ENCODE measurements at regions not wholly inside any gene's neighbourhood (a gene's known extent, or its start where the extent isn't known, plus 50 kb on each side); places are given as distances from the start of the nearest gene placed in this dataset.

DNA sequence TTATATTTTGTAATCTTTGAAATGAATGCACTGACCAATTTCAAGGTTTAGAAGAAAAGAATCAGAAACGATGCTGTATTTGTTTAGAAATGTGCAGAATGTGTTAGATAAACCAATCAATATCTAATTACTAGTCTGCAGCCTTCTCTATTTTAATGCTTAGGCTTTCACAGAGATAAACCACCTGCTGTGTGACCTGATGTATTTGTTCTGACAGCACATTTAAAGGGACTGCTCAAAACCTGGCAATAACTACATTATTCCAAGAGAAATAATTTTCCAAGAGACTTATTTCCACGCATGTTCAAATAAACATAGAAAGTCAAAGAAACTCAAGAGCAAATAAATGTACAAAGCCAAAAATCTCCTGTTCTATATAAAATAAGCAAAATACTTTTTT is 641.6 kb upstream of the PCDH20 start:
- DNase-seq, result no peak

DNA sequence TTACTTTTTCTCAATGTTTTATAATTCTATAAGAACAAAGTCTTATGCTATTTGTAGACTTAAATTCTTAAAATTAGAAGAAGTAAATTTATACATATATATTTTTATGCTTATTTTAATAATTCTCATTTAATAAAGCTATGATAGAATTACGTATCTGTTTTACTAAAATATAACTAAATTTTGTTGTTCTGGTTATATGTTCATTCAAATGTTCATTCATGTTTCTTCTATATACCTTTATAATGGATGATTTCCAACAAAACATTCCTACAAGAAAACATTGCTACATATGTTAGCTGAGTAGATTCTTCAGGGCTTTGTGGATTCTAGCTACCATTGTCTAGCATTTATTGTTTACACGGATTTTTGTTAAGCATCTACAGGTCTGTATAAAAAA is 634.3 kb upstream of the PCDH20 start:
- no peak for DNase-seq

DNA sequence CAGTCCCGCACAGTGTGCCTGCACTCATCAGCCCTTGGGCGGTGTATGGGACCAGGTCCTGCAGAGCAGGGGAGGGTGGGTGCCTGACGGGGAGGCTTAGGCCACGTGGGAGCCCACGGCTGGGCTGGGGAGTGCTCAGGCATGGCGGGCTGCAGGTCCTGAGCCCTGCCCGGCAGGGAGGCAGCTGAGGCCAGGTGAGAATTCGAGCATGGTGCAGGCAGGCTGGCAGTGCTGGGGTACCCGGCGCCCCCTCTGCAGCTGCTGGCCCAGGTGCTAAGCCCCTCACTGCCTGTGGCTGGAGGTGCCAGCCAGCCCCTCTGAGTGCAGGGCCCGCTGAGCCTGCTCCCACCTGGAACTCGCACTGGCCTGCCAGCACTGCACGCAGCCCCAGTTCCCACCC is 630.9 kb upstream of the PCDH20 start:
- no peak for DNase-seq

DNA sequence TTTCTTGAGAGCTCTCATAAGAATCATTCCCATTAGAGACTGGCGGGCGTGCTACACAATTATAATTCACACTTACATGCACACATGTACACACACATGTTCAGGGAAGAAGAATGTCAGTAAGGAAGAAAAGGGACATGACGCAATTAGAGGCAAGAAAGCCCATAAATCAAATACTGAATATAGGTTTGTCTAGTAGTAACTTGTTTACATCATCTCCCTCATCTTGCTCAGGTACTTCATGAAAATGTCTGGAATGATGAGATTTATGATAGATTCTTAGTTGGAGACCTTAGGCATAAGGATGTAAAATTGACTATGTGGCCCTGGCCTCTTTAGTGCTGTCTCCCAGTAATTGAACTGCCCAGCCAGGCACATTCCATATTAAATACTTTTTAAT is 628.0 kb upstream of the PCDH20 start:
- DNase-seq, result no peak

DNA sequence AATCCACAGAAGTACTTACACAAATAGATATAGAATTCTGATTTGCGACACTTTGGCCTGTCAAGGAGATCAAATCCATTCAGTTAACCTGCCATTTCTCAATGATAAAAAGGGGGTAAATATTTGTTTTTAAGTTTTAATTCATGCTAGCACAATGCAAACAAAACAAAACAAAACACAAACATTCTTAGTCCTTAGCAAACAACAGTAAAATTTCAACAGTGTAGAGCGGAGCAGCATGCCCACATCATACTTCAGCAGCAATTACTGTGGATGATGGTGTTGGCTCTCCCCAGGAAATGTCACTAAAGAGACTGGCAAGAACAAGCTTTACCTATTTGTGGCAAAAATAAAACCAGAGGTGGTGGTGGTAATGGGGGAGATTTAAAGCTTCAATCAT is 625.2 kb upstream of the PCDH20 start:
- no peak for DNase-seq

DNA sequence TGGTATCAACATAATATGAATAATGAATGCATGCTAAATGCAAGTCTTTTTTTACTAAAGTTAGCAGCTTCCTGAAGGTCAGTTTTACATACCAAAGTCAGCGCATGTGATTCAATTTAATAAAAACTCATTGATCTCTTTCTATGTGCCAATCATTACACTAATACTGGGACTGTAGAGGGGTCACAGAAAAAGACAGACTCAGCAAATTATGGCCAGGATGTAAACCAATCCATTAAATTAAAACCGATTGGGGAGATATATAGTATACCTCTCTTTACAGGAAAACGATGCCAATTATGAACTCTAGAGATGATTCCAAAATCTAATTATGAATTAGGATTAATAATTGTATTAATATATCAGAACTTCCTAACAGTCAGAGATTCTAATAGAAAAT is 624.4 kb upstream of the PCDH20 start:
- DNase-seq, result no peak

DNA sequence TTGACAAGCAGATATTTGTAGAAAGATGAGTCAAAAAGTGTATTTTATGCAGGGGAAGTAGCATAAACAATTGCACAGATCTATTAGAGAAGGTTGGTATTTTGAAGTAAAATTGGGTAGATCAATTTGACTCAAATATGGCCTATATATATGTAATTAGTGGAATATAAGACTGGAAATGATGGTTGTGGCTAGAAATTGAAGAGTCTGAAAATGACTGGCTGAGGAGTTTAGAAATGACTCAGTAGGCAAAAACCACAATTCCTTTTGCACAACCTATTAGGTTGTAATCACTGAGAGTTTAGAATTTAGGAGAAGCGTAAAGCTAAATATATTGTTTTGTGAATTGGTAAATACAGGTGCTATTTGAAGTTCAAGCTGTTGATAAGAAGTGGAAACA is 622.6 kb upstream of the PCDH20 start:
- DNase-seq, result no peak

DNA sequence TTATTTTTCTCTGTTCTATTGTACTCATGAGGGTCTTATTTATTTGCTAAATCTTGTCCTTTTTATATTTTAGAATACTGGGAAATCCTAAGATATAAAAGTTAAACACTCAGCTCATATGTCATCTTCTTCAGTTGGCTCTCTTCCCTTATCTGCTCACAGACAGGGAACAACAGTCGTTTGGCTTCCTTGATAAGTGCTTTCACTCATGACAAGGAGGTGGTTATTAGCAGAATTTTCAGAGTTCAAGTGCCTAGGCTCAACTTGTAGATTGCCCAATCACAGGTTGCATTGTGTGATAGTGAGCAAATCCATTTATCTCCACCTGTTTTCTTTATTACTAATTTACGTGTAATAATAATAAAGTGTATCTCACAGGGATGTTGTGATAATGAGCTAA is 620.3 kb upstream of the PCDH20 start:
- no peak for DNase-seq

DNA sequence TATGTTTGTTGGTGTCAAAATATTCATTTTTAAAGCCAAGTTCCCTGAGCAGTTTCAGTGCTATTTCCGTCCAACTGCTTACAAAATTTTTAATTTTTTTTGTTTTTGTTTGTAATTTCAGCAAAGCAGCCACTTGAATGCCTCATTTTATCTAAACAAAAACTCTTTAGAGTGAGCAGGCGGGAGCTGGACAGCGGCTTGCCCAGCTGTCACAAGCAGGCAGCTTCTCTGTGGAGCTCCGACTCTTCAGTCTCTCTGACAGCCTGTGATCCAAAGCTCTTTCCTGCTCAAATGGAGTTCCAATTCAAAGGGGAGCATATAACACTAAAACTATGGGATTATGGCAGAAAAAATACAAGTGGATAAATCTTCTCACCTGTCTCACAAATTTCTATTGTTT is 618.3 kb upstream of the PCDH20 start:
- DNase-seq, result no peak

DNA sequence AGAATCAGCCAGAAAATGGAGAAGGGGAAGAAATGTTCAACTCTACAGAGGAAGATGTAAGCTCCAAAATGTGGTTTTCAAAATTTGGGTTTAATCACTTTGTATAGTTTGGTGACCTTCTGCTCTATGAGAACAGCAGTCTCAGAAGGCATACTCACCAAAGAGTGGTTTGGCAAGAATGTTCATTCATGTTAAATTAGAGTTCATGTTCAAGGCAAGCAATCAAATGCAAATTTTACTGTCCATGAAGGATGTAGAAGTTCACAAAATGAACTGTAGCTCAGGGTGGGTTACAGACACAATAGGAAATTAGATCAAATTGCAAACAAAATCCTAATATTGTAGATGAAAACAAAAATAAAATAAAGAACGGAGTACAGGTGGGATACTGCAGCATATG is 606.7 kb upstream of the PCDH20 start:
- no peak for DNase-seq

DNA sequence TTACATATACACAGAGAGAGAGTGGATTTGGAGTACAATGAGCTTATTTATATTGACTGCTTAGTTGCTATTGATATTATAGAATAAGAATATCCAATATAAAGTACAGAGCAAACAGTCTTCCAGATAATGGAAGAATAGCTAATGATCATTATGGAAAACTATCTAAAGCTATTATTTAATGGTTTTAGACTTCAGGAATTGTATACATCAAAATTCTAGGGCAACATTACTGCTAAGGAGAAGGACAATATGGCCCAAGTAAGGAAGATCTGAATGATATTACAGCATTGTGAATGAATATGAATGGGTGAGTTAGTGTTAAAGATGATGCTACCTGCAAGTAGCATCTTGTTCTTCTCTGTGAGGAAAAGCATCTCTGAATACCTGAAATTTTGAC is 604.2 kb upstream of the PCDH20 start:
- DNase-seq, result no peak

DNA sequence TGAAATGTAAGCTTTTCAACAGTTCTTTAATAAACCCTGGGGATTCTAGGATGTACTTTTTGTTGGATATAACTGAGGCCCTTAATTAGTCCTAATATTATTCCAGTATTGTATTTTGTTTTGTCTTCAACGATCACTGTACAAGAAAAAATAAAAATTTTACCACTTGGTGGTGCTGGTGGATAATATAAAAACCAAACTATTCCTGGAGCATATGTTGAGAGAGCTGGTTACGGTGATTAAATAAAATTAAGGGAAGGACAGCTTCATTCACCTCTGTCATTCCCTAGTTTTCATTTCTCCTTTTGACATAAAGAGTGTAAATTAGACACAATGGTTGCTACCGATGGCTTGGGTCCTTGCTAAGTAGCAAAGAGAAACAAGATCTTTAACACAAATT is 598.6 kb upstream of the PCDH20 start:
- DNase-seq, result no peak

DNA sequence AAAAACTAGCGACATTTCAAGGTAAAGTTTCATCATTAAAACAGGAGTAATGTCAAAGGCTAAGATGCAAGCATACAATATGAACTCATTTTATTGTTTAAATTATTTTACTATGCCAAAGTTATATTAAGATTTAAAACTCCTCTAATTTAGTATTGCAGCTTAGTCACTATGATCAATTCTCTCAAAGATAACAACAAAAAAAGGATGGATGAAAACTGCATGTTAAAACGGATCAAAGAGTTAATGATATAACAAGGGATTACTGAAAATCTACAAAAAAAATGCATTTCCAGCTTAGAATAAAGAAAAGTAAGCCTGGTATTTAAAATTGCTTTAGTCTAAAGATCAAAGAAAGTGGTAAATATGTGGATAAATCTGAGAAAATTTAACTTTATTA is 587.8 kb upstream of the PCDH20 start:
- no peak for DNase-seq

DNA sequence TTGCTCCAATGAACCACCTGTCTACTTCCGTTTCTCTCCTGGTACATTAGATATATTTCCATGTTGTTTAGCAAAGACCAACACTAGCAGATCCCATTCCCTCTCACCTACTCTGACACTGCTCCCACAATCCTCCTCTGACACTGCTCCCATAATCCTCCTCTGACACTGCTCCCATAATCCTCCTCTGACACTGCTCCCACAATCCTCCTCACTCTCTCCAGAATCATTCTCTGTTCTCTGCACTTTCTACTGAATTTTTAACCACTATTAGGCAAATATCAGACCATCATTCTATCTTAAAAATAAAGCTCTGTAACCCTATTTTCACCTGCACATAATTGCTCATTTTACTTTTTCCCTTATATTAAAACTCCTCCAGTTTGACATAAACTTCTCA is 578.5 kb upstream of the PCDH20 start:
- DNase-seq, result no peak

DNA sequence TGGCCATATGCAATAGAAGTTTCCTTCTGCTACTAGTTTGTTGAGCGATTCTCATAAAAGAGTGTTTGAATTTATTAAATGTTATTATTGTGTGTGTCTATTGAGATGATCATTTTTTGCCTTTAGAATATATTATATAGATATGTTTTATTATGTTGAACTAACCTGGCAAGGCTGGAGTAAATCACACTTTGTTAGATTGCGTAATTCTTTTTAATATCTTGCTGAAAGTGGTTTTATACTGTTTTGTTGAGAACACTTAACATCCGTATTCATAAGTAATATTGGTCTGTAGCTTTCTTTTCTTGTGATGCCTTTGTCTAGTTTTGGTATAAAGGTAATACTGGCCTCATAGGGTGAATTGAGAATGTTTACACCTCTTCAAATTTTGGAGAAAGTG is 574.3 kb upstream of the PCDH20 start:
- DNase-seq, result no peak

DNA sequence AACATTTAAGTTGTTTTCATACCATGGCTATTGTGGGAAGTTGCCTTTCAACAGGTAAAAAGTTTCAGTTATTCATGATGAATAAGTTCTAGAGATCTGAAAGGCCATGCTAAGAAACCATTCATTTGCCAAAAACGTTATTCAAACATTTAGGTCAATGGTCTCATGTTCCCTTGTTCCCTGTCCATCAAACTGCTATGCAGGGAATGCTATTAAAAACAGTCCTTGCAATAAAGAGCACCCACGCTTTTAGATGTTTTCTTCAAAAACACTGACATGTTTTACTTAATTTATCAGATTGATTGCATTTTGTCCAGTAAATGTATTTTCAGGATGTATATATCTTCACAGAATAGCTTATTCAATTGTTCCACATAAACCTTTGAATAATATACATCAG is 573.2 kb upstream of the PCDH20 start:
- DNase-seq, result no peak

DNA sequence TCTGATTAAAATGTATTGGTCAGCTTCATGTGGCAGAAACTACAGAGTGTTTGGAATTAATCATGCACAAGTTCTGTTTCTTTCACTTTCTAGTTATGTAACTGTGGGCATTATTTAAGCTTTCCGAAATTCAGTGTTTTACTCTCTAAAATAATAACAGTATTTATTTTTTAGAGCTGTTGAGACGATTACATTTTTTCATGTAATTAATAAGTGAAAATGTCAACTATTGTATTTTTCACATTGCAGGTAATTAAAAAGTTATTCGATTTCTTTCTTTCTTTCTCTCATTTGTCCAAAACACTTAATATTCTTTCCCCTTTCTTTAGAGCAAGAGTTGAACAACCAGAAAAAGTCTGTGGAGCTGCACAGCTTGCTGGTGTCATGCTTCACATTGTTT is 559.4 kb upstream of the PCDH20 start:
- DNase-seq, result no peak

DNA sequence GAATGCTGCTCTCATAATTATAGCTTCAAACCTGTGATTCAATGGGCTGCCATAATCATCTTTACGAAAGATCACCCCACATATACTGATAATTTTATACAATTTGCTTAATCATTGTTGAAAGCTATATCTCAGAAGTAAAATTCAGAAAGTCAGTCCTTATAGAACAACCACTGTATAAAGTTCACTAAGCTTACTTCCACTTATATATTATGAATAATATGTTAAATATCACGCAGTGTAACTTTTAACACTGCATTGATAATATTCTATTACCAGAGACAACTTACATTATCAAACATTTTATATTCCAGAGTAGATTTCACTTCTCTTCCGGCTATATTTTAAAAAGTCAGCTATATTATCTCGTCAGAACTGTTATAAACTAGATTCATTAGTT is 550.1 kb upstream of the PCDH20 start:
- DNase-seq, result no peak

DNA sequence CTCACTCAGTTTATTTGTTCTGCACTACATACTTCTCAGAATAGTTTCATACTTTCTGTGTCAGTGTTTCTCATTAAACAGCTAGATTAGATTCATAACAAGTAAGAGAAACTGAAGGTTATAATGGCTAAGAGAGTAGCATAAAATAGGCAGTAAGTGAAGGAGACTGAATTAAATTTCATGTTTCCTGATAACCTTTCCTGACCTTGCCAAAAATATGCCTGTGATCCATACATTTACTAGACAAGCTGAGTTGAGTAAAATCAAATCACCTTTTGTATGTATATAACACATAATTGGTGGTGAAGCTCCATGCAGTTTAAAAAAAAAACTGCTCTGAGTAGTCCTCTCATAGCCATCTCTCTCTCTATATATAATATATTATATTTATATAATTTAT is 545.3 kb upstream of the PCDH20 start:
- DNase-seq, result no peak

DNA sequence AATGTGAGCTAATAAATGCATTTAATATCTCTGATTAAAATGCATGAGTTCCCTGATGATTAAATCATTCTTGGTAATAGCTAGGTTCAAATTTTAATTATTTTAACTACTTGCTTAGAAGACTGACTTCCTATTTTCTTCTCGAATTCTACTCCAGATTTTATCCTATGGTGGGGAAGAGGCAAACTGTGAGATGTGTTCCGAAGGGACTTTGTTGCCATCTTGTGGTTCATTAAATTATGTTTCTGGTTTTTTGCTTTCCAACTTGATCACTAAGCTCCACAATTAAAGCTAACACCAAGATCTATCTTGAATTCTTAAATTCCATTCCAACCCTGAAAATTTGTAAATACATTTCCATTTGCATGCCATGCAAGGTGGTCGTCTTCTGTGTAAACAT is 538.4 kb upstream of the PCDH20 start:
- DNase-seq, result peak; percentile 17

DNA sequence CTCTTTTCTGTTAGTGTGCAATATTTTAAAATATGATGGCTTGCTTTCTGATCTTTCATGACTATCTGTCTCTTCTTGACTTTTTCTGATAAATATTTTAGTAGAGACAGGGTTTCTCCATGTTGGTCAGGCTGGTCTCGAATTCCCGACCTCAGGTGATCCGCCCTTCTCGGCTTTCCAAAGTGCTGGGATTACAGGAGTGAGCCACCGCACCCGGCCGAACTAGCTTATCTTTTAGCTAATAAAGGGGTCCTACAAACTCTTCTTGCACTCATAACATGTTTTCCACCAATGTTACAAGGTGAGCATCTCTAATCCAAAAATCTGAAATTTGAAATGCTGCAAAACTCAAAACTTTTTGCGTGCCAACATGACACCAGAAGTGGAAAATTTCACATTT is 535.2 kb upstream of the PCDH20 start:
- DNase-seq, result no peak

DNA sequence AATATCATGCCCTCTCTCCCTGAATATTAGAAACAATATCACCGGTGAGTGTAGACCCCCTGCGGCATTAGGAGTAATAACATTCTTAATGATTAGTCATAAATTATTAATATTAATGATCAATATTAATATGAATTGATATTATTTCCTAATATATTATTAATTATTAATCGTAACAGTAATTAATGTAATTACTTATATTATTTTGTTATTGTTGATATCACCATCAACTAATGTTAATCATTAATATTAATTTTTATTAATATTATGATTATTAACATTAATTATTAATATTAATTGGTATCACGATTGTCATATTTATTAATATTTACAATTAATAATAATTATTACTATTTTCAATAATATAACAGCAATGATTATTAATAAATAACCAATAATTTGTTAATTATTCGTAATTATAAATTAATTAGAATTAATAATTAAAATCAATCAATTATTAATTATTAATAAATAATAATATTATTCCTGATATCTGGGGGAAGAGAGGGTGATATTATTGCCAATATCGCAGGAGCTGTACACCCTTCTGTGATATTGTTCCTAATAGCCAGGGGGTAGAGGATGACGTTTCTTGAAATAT is 528.8 kb upstream of the PCDH20 start:
- DNase-seq, result no peak

DNA sequence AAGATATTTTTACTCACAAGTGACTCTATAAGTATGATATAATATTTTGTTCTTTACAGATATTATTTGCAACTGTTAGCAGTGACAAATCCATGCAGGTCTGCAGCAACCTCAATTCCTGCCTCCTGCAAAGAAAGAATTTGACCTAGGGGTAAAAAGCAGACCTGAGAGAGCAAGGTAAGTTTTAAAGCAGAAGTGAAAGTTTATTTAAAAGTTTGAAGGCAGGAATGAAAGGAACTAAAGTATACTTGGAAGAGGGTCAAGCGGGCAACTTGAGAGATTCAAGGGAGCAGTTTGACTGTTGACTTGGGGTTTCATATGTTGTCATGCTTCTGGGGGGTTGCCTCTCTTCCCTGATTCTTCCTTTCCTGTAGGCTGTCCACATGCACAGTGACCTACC is 520.1 kb upstream of the PCDH20 start:
- DNase-seq, result no peak

DNA sequence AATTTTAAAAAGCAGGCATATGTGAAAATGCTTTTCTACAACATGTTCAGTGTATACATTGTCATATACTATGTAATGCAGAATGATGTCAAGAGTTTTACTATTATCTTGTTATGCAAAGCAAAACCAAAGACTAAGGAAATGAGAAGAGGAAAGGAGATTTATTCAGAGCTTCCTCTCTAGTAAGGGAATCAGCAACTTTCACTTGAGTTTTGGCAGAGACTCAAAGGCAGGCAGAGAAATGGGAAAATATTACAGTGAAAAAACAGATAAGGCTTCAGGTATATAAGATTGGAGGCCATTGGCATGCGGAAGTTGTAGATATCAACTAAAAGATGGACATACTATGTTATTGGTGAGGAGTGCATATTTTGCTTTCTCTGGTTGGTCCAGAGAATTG is 512.0 kb upstream of the PCDH20 start:
- no peak for DNase-seq

DNA sequence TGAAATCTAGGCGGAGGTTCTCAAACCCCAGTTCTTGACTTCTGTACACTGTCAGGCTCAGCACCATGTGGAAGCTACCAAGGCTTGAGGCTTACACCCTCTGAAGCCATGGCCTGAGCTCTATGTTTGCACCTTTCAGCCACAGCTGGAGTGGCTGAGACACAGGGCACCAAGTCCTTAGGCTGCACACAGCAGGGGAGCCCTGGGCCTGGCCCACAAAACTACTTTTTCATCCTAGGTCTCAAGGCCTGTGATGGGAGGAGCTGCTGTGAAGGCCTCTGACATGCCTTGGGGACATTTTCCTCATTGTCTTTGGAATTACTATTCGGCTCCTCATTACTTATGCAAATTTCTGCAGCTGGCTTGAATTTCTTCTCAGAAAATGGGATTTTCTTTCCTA is 503.2 kb upstream of the PCDH20 start:
- DNase-seq, result no peak

DNA sequence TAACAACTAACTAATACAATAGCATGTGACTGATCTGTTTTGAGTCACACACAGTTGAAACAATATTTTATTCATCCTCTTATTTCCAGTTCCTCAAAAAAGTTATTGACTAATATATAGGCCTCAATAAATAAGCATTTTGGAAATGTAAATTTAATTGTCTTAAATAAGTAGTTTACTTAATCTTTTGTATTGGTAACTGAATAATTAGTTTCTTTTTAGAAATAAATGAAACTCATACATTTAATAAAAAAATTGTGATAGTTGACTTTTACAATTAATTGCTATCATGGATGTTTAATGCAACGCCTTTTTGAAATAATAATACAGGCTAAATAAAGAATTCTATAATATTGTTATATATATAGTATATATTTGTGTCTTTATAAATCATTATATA is 500.8 kb upstream of the PCDH20 start:
- no peak for DNase-seq
